Osteoblast (primary cell): ENCODE measurements at regions not wholly inside any gene's neighbourhood (a gene's known extent, or its start where the extent isn't known, plus 50 kb on each side); places are given as distances from the start of the nearest gene placed in this dataset.

Experiments used
- DNase-seq: peaks from one replicate; pipeline ENCODE4 v3.0.0; 2011; ENCODE audit warnings: low spot score, mixed read lengths; ENCODE audit not compliant: insufficient read length; ENCODE audit errors: missing footprints
- H2AFZ ChIP-seq: 2 replicates; pipeline ENCODE4 v1.6.0; 2011; ENCODE audit warnings: mild to moderate bottlenecking, low read length
- H3K27ac ChIP-seq: 2 replicates; pipeline ENCODE4 v1.5.1; 2011; ENCODE audit warnings: mild to moderate bottlenecking, low read depth, low read length, moderate library complexity
- H3K27me3 ChIP-seq: 2 replicates; pipeline ENCODE4 v1.6.0; 2012; ENCODE audit warnings: mild to moderate bottlenecking, control low read depth, inconsistent platforms, low read length, moderate library complexity; ENCODE audit not compliant: insufficient read depth
- H3K36me3 ChIP-seq: 2 replicates; pipeline ENCODE4 v1.5.1; 2011; ENCODE audit warnings: mild to moderate bottlenecking, low read length, control low read depth, moderate library complexity; ENCODE audit not compliant: insufficient read depth
- H3K4me1 ChIP-seq: 2 replicates; pipeline ENCODE4 v1.5.1; 2011; ENCODE audit warnings: mild to moderate bottlenecking, low read length, control low read depth, moderate library complexity; ENCODE audit not compliant: insufficient read depth
- H3K4me2 ChIP-seq: 2 replicates; pipeline ENCODE4 v1.6.0; 2011; ENCODE audit warnings: mild to moderate bottlenecking, low read length; ENCODE audit not compliant: insufficient read depth
- H3K4me3 ChIP-seq: fragments of 200-600 bp; sonication (generic); 3 replicates; pipeline ENCODE4 v1.5.1; 2012; ENCODE audit warnings: mild to moderate bottlenecking, low read length, inconsistent platforms; ENCODE audit not compliant: insufficient read depth
- H3K79me2 ChIP-seq: 2 replicates; pipeline ENCODE4 v1.6.0; 2012; ENCODE audit warnings: mild to moderate bottlenecking, low read length, control low read depth, inconsistent platforms; ENCODE audit not compliant: insufficient read depth
- H3K9me3 ChIP-seq: 2 replicates; pipeline ENCODE4 v1.5.1; 2011; ENCODE audit warnings: low read depth, low read length, control low read depth
- H4K20me1 ChIP-seq: 2 replicates; pipeline ENCODE4 v1.6.0; 2012; ENCODE audit warnings: mild to moderate bottlenecking, low read length, control low read depth; ENCODE audit not compliant: insufficient read depth
- CTCF ChIP-seq: IDR thresholded peaks from 2 replicates; pipeline ENCODE4 v1.5.1; 2011; ENCODE audit warnings: mild to moderate bottlenecking, low read depth, low read length, moderate library complexity; ENCODE audit errors: extremely low read depth

- H3K4me3 ChIP-seq: no peak overlapping the region
- H3K79me2 ChIP-seq: no peaks in the 10 kb centered on the region
- no peaks in the 10 kb centered on the region for H3K9me3 ChIP-seq
- no peaks in the 10 kb centered on the region for H3K36me3 ChIP-seq
- H3K4me2 ChIP-seq: no peak overlapping the region
- no peaks in the 10 kb centered on the region for H3K27me3 ChIP-seq
- DNase-seq: peak; percentile 42
- H2AFZ ChIP-seq: no peak overlapping the region
- H4K20me1 ChIP-seq: no peaks in the 10 kb centered on the region
- peaks cover 27% of the 10 kb centered on the region for H3K4me1 ChIP-seq
- peak overlapping the region; percentile 75 for H3K27ac ChIP-seq
- peak; percentile 71 for TF ChIP-seq CTCF
Measured at GRCh38 chr11:29328961-29329441, 687.8 kb downstream of the KCNA4 start.

- H3K27ac ChIP-seq: peak overlapping the region; percentile 75
- peak overlapping the region; percentile 2 for H2AFZ ChIP-seq
- no peaks in the 10 kb centered on the region for H3K36me3 ChIP-seq
- H3K4me2 ChIP-seq: no peak overlapping the region
- H4K20me1 ChIP-seq: no peaks in the 10 kb centered on the region
- no peaks in the 10 kb centered on the region for H3K9me3 ChIP-seq
- TF ChIP-seq CTCF: no peak
- peaks cover 23% of the 10 kb centered on the region for H3K4me1 ChIP-seq
- H3K4me3 ChIP-seq: no peak overlapping the region
- DNase-seq: no peak
- no peaks in the 10 kb centered on the region for H3K27me3 ChIP-seq
- H3K79me2 ChIP-seq: no peaks in the 10 kb centered on the region
Measured at GRCh38 chr11:29327891-29328290, 688.9 kb downstream of the KCNA4 start.

- Histone ChIP-seq H3K27ac (no peak overlapping the region), H3K36me3 (no peaks in the 10 kb centered on the region), H3K4me2 (no peak overlapping the region), H3K27me3 (no peaks in the 10 kb centered on the region), H2AFZ (no peak overlapping the region), H4K20me1 (no peaks in the 10 kb centered on the region), H3K4me3 (no peak overlapping the region), H3K79me2 (no peaks in the 10 kb centered on the region), H3K4me1 (peaks cover 23% of the 10 kb centered on the region), H3K9me3 (no peaks in the 10 kb centered on the region)
- no peak for DNase-seq
- TF ChIP-seq CTCF: no peak
Measured at GRCh38 chr11:29326757-29327156, 690.1 kb downstream of the KCNA4 start.

- H3K79me2 ChIP-seq: no peaks in the 10 kb centered on the region
- peak overlapping the region; percentile 53 for H2AFZ ChIP-seq
- no peak for TF ChIP-seq CTCF
- no peaks in the 10 kb centered on the region for H3K27me3 ChIP-seq
- DNase-seq: peak; percentile 6
- H3K4me3 ChIP-seq: no peak overlapping the region
- H3K4me2 ChIP-seq: no peak overlapping the region
- H3K9me3 ChIP-seq: no peaks in the 10 kb centered on the region
- H3K27ac ChIP-seq: peak overlapping the region; percentile 45
- no peaks in the 10 kb centered on the region for H3K36me3 ChIP-seq
- peaks cover 28% of the 10 kb centered on the region for H3K4me1 ChIP-seq
- no peaks in the 10 kb centered on the region for H4K20me1 ChIP-seq
Measured at GRCh38 chr11:29324328-29324727, 692.5 kb downstream of the KCNA4 start.
